MM.1S (cell line): ENCODE measurements at regions not wholly inside any gene's neighbourhood (a gene's known extent, or its start where the extent isn't known, plus 50 kb on each side); places are given as distances from the start of the nearest gene placed in this dataset.

Experiments used
- DNase-seq: peaks from one replicate; pipeline ENCODE4 v3.0.0-alpha.2; 2015
- H2AFZ ChIP-seq: fragments of 300-600 bp; sonication (generic); 2 replicates; pipeline ENCODE4 v1.6.0; 2016; ENCODE audit warnings: antibody characterized with exemption, low read length
- H3F3A ChIP-seq: fragments of 300-600 bp; sonication (generic); 2 replicates; pipeline ENCODE4 v1.6.1; 2016; ENCODE audit warnings: mild to moderate bottlenecking, antibody characterized with exemption, low read length, moderate library complexity, mixed read lengths; ENCODE audit not compliant: insufficient read depth
- H3K27ac ChIP-seq: fragments of 300-600 bp; sonication (generic); 2 replicates; pipeline ENCODE4 v1.5.1; 2016; ENCODE audit warnings: mild to moderate bottlenecking, low read length
- H3K27me3 ChIP-seq: fragments of 300-600 bp; sonication (generic); replicated peaks from 2 replicates; pipeline ENCODE4 v1.6.0; 2016; ENCODE audit warnings: low read length; ENCODE audit not compliant: insufficient read depth
- H3K36me3 ChIP-seq: fragments of 300-600 bp; sonication (generic); replicated peaks from 2 replicates; pipeline ENCODE4 v1.6.1; 2016; ENCODE audit warnings: mild to moderate bottlenecking, low read length, mixed read lengths; ENCODE audit not compliant: insufficient read depth
- H3K4me1 ChIP-seq: fragments of 300-600 bp; sonication (generic); 2 replicates; pipeline ENCODE4 v1.6.1; 2016; ENCODE audit warnings: low read length, mixed read lengths
- H3K4me2 ChIP-seq: fragments of 300-600 bp; sonication (generic); 2 replicates; pipeline ENCODE4 v1.6.0; 2016; ENCODE audit warnings: low read depth, low read length
- H3K4me3 ChIP-seq: fragments of 300-600 bp; sonication (generic); 2 replicates; pipeline ENCODE4 v1.5.1; 2016; ENCODE audit warnings: low read length, mixed read lengths
- H3K79me2 ChIP-seq: fragments of 300-600 bp; sonication (generic); 2 replicates; pipeline ENCODE4 v1.6.1; 2016; ENCODE audit warnings: mixed run types, low read length, mixed read lengths
- H3K9ac ChIP-seq: fragments of 300-600 bp; sonication (generic); 2 replicates; pipeline ENCODE4 v1.6.1; 2016; ENCODE audit warnings: low read length, mixed read lengths
- H3K9me2 ChIP-seq: fragments of 300-600 bp; sonication (generic); replicated peaks from 2 replicates; pipeline ENCODE4 v1.6.1; 2016; ENCODE audit warnings: mild to moderate bottlenecking, low read length, mixed read lengths; ENCODE audit not compliant: insufficient read depth
- H3K9me3 ChIP-seq: fragments of 300-600 bp; sonication (generic); replicated peaks from 2 replicates; pipeline ENCODE4 v1.6.1; 2016; ENCODE audit warnings: mild to moderate bottlenecking, low read length, mixed read lengths; ENCODE audit not compliant: insufficient read depth
- H4K20me1 ChIP-seq: fragments of 300-600 bp; sonication (generic); 2 replicates; pipeline ENCODE4 v1.6.1; 2016; ENCODE audit warnings: mild to moderate bottlenecking, low read length, moderate library complexity, mixed read lengths; ENCODE audit not compliant: insufficient read depth
- CTCF ChIP-seq: fragments of 300-600 bp; sonication (generic); IDR thresholded peaks from 2 replicates; pipeline ENCODE4 v1.5.1; 2016; ENCODE audit warnings: antibody characterized with exemption, low read length, mixed read lengths
- EZH2 ChIP-seq: fragments of 300-600 bp; sonication (generic); optimal IDR thresholded peaks from 2 replicates; pipeline ENCODE3; 2017; ENCODE audit warnings: low read depth, mild to moderate bottlenecking, antibody characterized with exemption, low read length, mixed read lengths
- EZH2phosphoT487 ChIP-seq: fragments of 300-600 bp; sonication (generic); IDR thresholded peaks from 2 replicates; pipeline ENCODE4 v1.6.1; 2018; ENCODE audit warnings: antibody characterized with exemption, low read length

GRCh38 chr3:106323586-106323985 lies 454.8 kb upstream of the CBLB start:
- Histone ChIP-seq H3F3A (no peaks in the 10 kb centered on the region), H3K27ac (no peak overlapping the region), H2AFZ (no peak overlapping the region), H4K20me1 (no peaks in the 10 kb centered on the region), H3K4me2 (no peak overlapping the region), H3K9ac (no peak overlapping the region), H3K4me1 (no peaks in the 10 kb centered on the region), H3K27me3 (no peaks in the 10 kb centered on the region), H3K36me3 (no peaks in the 10 kb centered on the region), H3K9me2 (no peaks in the 10 kb centered on the region), H3K4me3 (no peak overlapping the region), H3K9me3 (no peaks in the 10 kb centered on the region), H3K79me2 (no peaks in the 10 kb centered on the region)
- no peak for DNase-seq
- TF ChIP-seq EZH2: no peak

GRCh38 chr3:106326941-106327695 lies 458.3 kb upstream of the CBLB start:
- H3F3A ChIP-seq: no peaks in the 10 kb centered on the region
- no peaks in the 10 kb centered on the region for H3K27me3 ChIP-seq
- TF ChIP-seq EZH2 (no peak), EZH2phosphoT487 (no peak), CTCF (no peak)
- H3K27ac ChIP-seq: no peak overlapping the region
- no peak overlapping the region for H3K9ac ChIP-seq
- no peak for DNase-seq
- no peak overlapping the region for H3K4me3 ChIP-seq
- H2AFZ ChIP-seq: no peak overlapping the region
- no peaks in the 10 kb centered on the region for H3K36me3 ChIP-seq
- no peaks in the 10 kb centered on the region for H3K9me2 ChIP-seq
- H3K9me3 ChIP-seq: no peaks in the 10 kb centered on the region
- no peaks in the 10 kb centered on the region for H4K20me1 ChIP-seq
- no peak overlapping the region for H3K4me2 ChIP-seq
- no peaks in the 10 kb centered on the region for H3K4me1 ChIP-seq
- H3K79me2 ChIP-seq: no peaks in the 10 kb centered on the region

GRCh38 chr3:106327696-106328025 lies 458.8 kb upstream of the CBLB start:
- Histone ChIP-seq H3K9me3 (no peaks in the 10 kb centered on the region), H3K27ac (no peak overlapping the region), H3K9me2 (no peaks in the 10 kb centered on the region), H4K20me1 (no peaks in the 10 kb centered on the region), H3K27me3 (no peaks in the 10 kb centered on the region), H3F3A (no peaks in the 10 kb centered on the region), H2AFZ (no peak overlapping the region), H3K4me1 (no peaks in the 10 kb centered on the region), H3K36me3 (no peaks in the 10 kb centered on the region), H3K79me2 (no peaks in the 10 kb centered on the region), H3K4me2 (no peak overlapping the region), H3K9ac (no peak overlapping the region), H3K4me3 (no peak overlapping the region)
- TF ChIP-seq EZH2: no peak
- no peak for TF ChIP-seq CTCF
- TF ChIP-seq EZH2phosphoT487: no peak
- DNase-seq: no peak

GRCh38 chr3:106328224-106328623 lies 459.4 kb upstream of the CBLB start:
- Histone ChIP-seq H3F3A (no peaks in the 10 kb centered on the region), H3K4me1 (no peaks in the 10 kb centered on the region), H3K4me3 (no peak overlapping the region), H3K36me3 (no peaks in the 10 kb centered on the region), H2AFZ (no peak overlapping the region), H3K4me2 (no peak overlapping the region), H3K27me3 (no peaks in the 10 kb centered on the region), H3K9me3 (no peaks in the 10 kb centered on the region), H3K79me2 (no peaks in the 10 kb centered on the region), H3K9me2 (no peaks in the 10 kb centered on the region), H3K27ac (no peak overlapping the region), H3K9ac (no peak overlapping the region), H4K20me1 (no peaks in the 10 kb centered on the region)
- TF ChIP-seq EZH2 (no peak), CTCF (no peak), EZH2phosphoT487 (no peak)
- DNase-seq: no peak
